Panc1 (cell line): ENCODE measurements at regions not wholly inside any gene's neighbourhood (a gene's known extent, or its start where the extent isn't known, plus 50 kb on each side); places are given as distances from the start of the nearest gene placed in this dataset.

Experiments
- CTCF ChIP-seq: fragments of 450-650 bp; IDR thresholded peaks from 2 replicates; pipeline ENCODE4 v1.5.1; 2017; ENCODE audit warnings: mild to moderate bottlenecking
- POLR2AphosphoS5 ChIP-seq: IDR thresholded peaks from 2 replicates; pipeline ENCODE4 v1.6.1; 2012; ENCODE audit warnings: mild to moderate bottlenecking, low read depth, low read length, moderate library complexity
- REST ChIP-seq, 2 experiments: IDR thresholded peaks; 2 replicates each; pipeline ENCODE4 v1.6.1; 2011 to 2012; ENCODE audit warnings: low read depth in 2 of 2, control low read depth in 1 of 2, low read length in 1 of 2, mild to moderate bottlenecking in 1 of 2, moderate library complexity in 1 of 2; ENCODE audit not compliant: insufficient read depth in 1 of 2
- SIN3A ChIP-seq: IDR thresholded peaks from 2 replicates; pipeline ENCODE4 v1.6.1; 2012; ENCODE audit warnings: low read depth, mild to moderate bottlenecking, low read length, moderate library complexity, borderline replicate concordance; ENCODE audit not compliant: insufficient read depth

DNA sequence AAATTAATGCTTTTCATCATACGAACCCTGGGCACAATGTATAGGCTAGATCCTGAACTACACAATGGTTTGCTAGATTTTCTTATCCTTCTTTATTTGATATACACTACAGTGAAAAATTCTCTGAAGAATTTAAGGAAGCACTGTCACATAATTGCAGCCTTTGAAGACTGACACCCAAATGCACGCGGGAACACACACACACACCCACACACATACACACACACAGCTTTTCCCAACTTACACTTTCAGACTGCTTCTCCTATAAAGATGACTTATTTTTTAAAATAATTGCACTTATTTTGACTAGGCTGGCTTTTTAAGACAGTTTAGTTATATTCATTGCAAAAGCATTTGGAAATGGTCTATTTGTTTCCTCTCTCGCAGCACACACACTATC lies 70.0 kb upstream of the LRRN1 start:
- TF ChIP-seq POLR2AphosphoS5 (no peak), CTCF (no peak), REST (IDR thresholded peaks at IDR 0.05; ENCODE audit: insufficient read depth in 1 of 2, low read depth in 2 of 2, low read length in 1 of 2) (no peak), SIN3A (no peak)
